Natural killer cell (primary cell): ENCODE measurements at regions not wholly inside any gene's neighbourhood (a gene's known extent, or its start where the extent isn't known, plus 50 kb on each side); places are given as distances from the start of the nearest gene placed in this dataset.
"Not testable (repeated sequence)": the region's sequence is repeated elsewhere in the genome, so short reads cannot be mapped to it uniquely, and the experiment has no call there.

Experiments
- ATAC-seq, 3 donors: fragments of 150-1000 bp in 2 of 3; fragments of 200-7000 bp in 1 of 3; cut with Tn5 transposase; 1 replicate in 1 of 3; 2 replicates in 2 of 3; pipeline ENCODE4 v1.10.0; 2021; ENCODE audit warnings: mild to moderate bottlenecking in 2 of 3, moderate library complexity in 2 of 3
- DNase-seq, 2 donors: peaks; one replicate each; pipeline versions ENCODE4 v3.0.0 to v3.0.0-alpha.2; 2013 to 2021; ENCODE audit warnings: mixed read lengths in 1 of 2
- H3K27ac ChIP-seq: one replicate; pipeline ENCODE4 v1.5.1; 2013; ENCODE audit warnings: mild to moderate bottlenecking, low read length
- H3K27me3 ChIP-seq: one replicate; pipeline ENCODE4 v1.6.1; 2013; ENCODE audit warnings: low read length; ENCODE audit not compliant: control insufficient read depth, insufficient read depth
- H3K36me3 ChIP-seq: one replicate; pipeline ENCODE4 v1.6.1; 2013; ENCODE audit warnings: low read length; ENCODE audit not compliant: control insufficient read depth, insufficient read depth
- H3K4me1 ChIP-seq: one replicate; pipeline ENCODE4 v1.6.1; 2013; ENCODE audit warnings: low read length; ENCODE audit not compliant: control insufficient read depth, insufficient read depth
- H3K4me3 ChIP-seq: one replicate; pipeline ENCODE4 v1.5.1; 2013; ENCODE audit warnings: low read length
- H3K9me3 ChIP-seq: one replicate; pipeline ENCODE4 v1.6.1; 2013; ENCODE audit warnings: low read length; ENCODE audit not compliant: control insufficient read depth, insufficient read depth
- H3K27ac Mint-ChIP-seq, 2 donors: one replicate each; pipeline ENCODE4 v1.8.0; 2022; ENCODE audit warnings: mild to moderate bottlenecking in 2 of 2, mixed read lengths in 2 of 2, moderate library complexity in 1 of 2
- H3K27me3 Mint-ChIP-seq, 2 donors: one replicate each; pipeline ENCODE4 v1.8.0; 2022; ENCODE audit warnings: low read depth in 2 of 2, mixed read lengths in 2 of 2
- H3K36me3 Mint-ChIP-seq: one replicate; pipeline ENCODE4 v1.8.0; 2022; ENCODE audit warnings: mixed read lengths
- H3K4me1 Mint-ChIP-seq, 2 donors: one replicate each; pipeline ENCODE4 v1.8.0; 2022; ENCODE audit warnings: mixed read lengths in 2 of 2
- H3K4me3 Mint-ChIP-seq: one replicate; pipeline ENCODE4 v1.8.0; 2022; ENCODE audit warnings: mild to moderate bottlenecking, moderate library complexity, mixed read lengths
- H3K9me3 Mint-ChIP-seq, 2 donors: one replicate each; pipeline ENCODE4 v1.8.0; 2022; ENCODE audit warnings: mixed read lengths in 2 of 2
- CTCF ChIP-seq: fragments of 200-600 bp; IDR thresholded peaks from one replicate; pipeline ENCODE4 v1.8.0; 2022; ENCODE audit warnings: antibody characterized with exemption
- WGBS: methylation state at CpG from one replicate; pipeline ENCODE4 v1.1.7; 2013; ENCODE audit warnings: missing lambda C conversion rate; ENCODE audit not compliant: insufficient coverage; 5-methylcytosine and 5-hydroxymethylcytosine counted together
- intact Hi-C: fragments of 100-400 bp; cut with micrococcal nuclease; formaldehyde crosslinking; loops from one replicate; pipeline ENCODE4 v1.14.2; 2022

- H3K36me3 Mint-ChIP-seq: no peaks in the 10 kb centered on the region
These were observed 109.7 kb downstream of the CRLF2 start for GRCh38 chrX:1102786-1103185.

GRCh38 chrX:1102221-1102620 is 110.2 kb downstream of the CRLF2 start:
- ATAC-seq, intact Hi-C loops: not testable (repeated sequence)

More at GRCh38 chrX:1102786-1103185, 109.7 kb downstream of the CRLF2 start:
- ATAC-seq (no peak), DNase-seq (no peak)
- Mint-ChIP-seq H3K27me3 (peaks cover 0 to 15% of the 10 kb centered on the region in 2 donors), H3K9me3 (no peaks in the 10 kb centered on the region), H3K27ac (no peak overlapping the region), H3K4me3 (no peak overlapping the region), H3K4me1 (no peaks in the 10 kb centered on the region)
- WGBS: 71% methylated on average over 3 of the region's 3 CpGs
- Histone ChIP-seq H3K27ac (no peak overlapping the region), H3K36me3 (no peaks in the 10 kb centered on the region), H3K4me1 (peaks cover 14% of the 10 kb centered on the region), H3K27me3 (no peaks in the 10 kb centered on the region), H3K9me3 (no peaks in the 10 kb centered on the region), H3K4me3 (no peak overlapping the region)
- intact Hi-C loops: no loop called here
- TF ChIP-seq CTCF: no peak

GRCh38 chrX:1099146-1099770 is 113.2 kb downstream of the CRLF2 start:
- peaks cover 9% of the 10 kb centered on the region for H3K9me3 ChIP-seq
- no peak for TF ChIP-seq CTCF
- DNase-seq (no peak), ATAC-seq (no peak)
- Mint-ChIP-seq H3K9me3 (no peaks in the 10 kb centered on the region), H3K36me3 (no peaks in the 10 kb centered on the region), H3K27me3 (peaks cover 0 to 10% of the 10 kb centered on the region in 2 donors), H3K4me3 (no peak overlapping the region), H3K27ac (no peak overlapping the region), H3K4me1 (no peaks in the 10 kb centered on the region)
- 88% methylated on average over 9 of the region's 9 CpGs for WGBS
- H3K27ac ChIP-seq: no peak overlapping the region
- no peaks in the 10 kb centered on the region for H3K27me3 ChIP-seq
- H3K4me3 ChIP-seq: no peak overlapping the region
- H3K36me3 ChIP-seq: no peaks in the 10 kb centered on the region
- intact Hi-C loops: no loop called here
- H3K4me1 ChIP-seq: peaks cover 14% of the 10 kb centered on the region

More at GRCh38 chrX:1102221-1102620, 110.2 kb downstream of the CRLF2 start:
- peaks cover 0 to 15% of the 10 kb centered on the region in 2 donors for H3K27me3 Mint-ChIP-seq
- H3K36me3 Mint-ChIP-seq, H3K9me3 Mint-ChIP-seq, H3K27ac Mint-ChIP-seq, H3K36me3 ChIP-seq, H3K9me3 ChIP-seq, H3K27ac ChIP-seq, H3K4me3 Mint-ChIP-seq, H3K4me3 ChIP-seq, DNase-seq, H3K4me1 Mint-ChIP-seq, H3K27me3 ChIP-seq: not testable (repeated sequence)
- H3K4me1 ChIP-seq: peaks cover 14% of the 10 kb centered on the region

- Histone ChIP-seq H3K9me3 (peaks cover 9% of the 10 kb centered on the region), H3K4me1 (no peaks in the 10 kb centered on the region), H3K27me3 (no peaks in the 10 kb centered on the region), H3K27ac (no peak overlapping the region), H3K36me3 (no peaks in the 10 kb centered on the region), H3K4me3 (no peak overlapping the region)
- H3K27me3 Mint-ChIP-seq: peaks cover 0 to 10% of the 10 kb centered on the region in 2 donors
- intact Hi-C loops: no loop called here
- ATAC-seq (no peak), DNase-seq (no peak)
- H3K36me3 Mint-ChIP-seq: no peaks in the 10 kb centered on the region
- H3K27ac Mint-ChIP-seq: no peak overlapping the region
- H3K9me3 Mint-ChIP-seq: no peaks in the 10 kb centered on the region
- no peak overlapping the region for H3K4me3 Mint-ChIP-seq
- TF ChIP-seq CTCF: no peak
- H3K4me1 Mint-ChIP-seq: no peaks in the 10 kb centered on the region
- 100% methylated on average over 1 of the region's 1 CpG for WGBS
These were observed 115.1 kb downstream of the CRLF2 start for GRCh38 chrX:1097328-1097727.
